H9 (cell line): ENCODE measurements at regions not wholly inside any gene's neighbourhood (a gene's known extent, or its start where the extent isn't known, plus 50 kb on each side); places are given as distances from the start of the nearest gene placed in this dataset.

Experiments used
- DNase-seq: peaks from one replicate; pipeline ENCODE4 v3.0.0-alpha.2; 2017
- H2AFZ ChIP-seq: one replicate; pipeline ENCODE4 v1.6.1; 2013; ENCODE audit warnings: mild to moderate bottlenecking, low read length, control low read depth, moderate library complexity
- H2AK5ac ChIP-seq: 2 replicates; pipeline ENCODE4 v1.6.1; 2013; ENCODE audit warnings: low read length, control low read depth, mixed read lengths; ENCODE audit not compliant: insufficient read length
- H2BK120ac ChIP-seq: one replicate; pipeline ENCODE4 v1.6.1; 2013; ENCODE audit warnings: low read depth, mild to moderate bottlenecking, low read length, control low read depth, inconsistent platforms; ENCODE audit not compliant: poor library complexity, severe bottlenecking
- H2BK12ac ChIP-seq: 2 replicates; pipeline ENCODE4 v1.6.1; 2013; ENCODE audit warnings: low read length, control low read depth, mixed read lengths, low read depth; ENCODE audit not compliant: insufficient read length
- H2BK15ac ChIP-seq: 2 replicates; pipeline ENCODE4 v1.6.1; 2013; ENCODE audit warnings: low read depth, low read length, control low read depth
- H2BK20ac ChIP-seq: one replicate; pipeline ENCODE4 v1.6.1; 2013; ENCODE audit warnings: low read depth, mild to moderate bottlenecking, low read length, control low read depth, inconsistent platforms; ENCODE audit not compliant: poor library complexity, severe bottlenecking
- H2BK5ac ChIP-seq: 2 replicates; pipeline ENCODE4 v1.6.1; 2013; ENCODE audit warnings: low read length, control low read depth, mixed read lengths; ENCODE audit not compliant: insufficient read length
- H3K14ac ChIP-seq: 2 replicates; pipeline ENCODE4 v1.6.1; 2013; ENCODE audit warnings: low read length, control low read depth; ENCODE audit not compliant: insufficient read depth
- H3K18ac ChIP-seq: 2 replicates; pipeline ENCODE4 v1.6.1; 2013; ENCODE audit warnings: low read depth, mild to moderate bottlenecking, mixed read lengths, low read length, control low read depth; ENCODE audit not compliant: insufficient read length
- H3K23ac ChIP-seq: 2 replicates; pipeline ENCODE4 v1.6.1; 2013; ENCODE audit warnings: low read length, control low read depth, mixed read lengths, low read depth; ENCODE audit not compliant: insufficient read length
- H3K23me2 ChIP-seq: 2 replicates; pipeline ENCODE4 v1.6.1; 2013; ENCODE audit warnings: low read depth, mild to moderate bottlenecking, mixed read lengths, low read length, control low read depth; ENCODE audit not compliant: insufficient read length, poor library complexity, severe bottlenecking
- H3K27ac ChIP-seq: 2 replicates; pipeline ENCODE4 v1.5.1; 2013; ENCODE audit warnings: low read length, control low read depth, mixed read lengths, low read depth; ENCODE audit not compliant: insufficient read length
- H3K27me3 ChIP-seq: 2 replicates; pipeline ENCODE4 v1.6.1; 2013; ENCODE audit warnings: low read length, control low read depth, inconsistent platforms; ENCODE audit not compliant: insufficient read depth
- H3K4ac ChIP-seq: 2 replicates; pipeline ENCODE4 v1.6.1; 2013; ENCODE audit warnings: low read depth, mild to moderate bottlenecking, control low read depth, inconsistent platforms, low read length, moderate library complexity
- H3K4me1 ChIP-seq: 2 replicates; pipeline ENCODE4 v1.6.1; 2013; ENCODE audit warnings: low read length, control low read depth, inconsistent platforms; ENCODE audit not compliant: insufficient read depth
- H3K4me2 ChIP-seq: 2 replicates; pipeline ENCODE4 v1.6.1; 2013; ENCODE audit warnings: low read length, control low read depth, mixed read lengths; ENCODE audit not compliant: insufficient read length, insufficient read depth
- H3K56ac ChIP-seq: 2 replicates; pipeline ENCODE4 v1.6.1; 2013; ENCODE audit warnings: low read depth, mild to moderate bottlenecking, mixed read lengths, low read length, control low read depth; ENCODE audit not compliant: insufficient read length
- H3K79me1 ChIP-seq: 2 replicates; pipeline ENCODE4 v1.6.1; 2013; ENCODE audit warnings: low read depth, mild to moderate bottlenecking, moderate library complexity, low read length, control low read depth, inconsistent platforms; ENCODE audit not compliant: insufficient read depth, poor library complexity, severe bottlenecking
- H3K79me2 ChIP-seq: 2 replicates; pipeline ENCODE4 v1.6.1; 2013; ENCODE audit warnings: low read length, control low read depth, inconsistent platforms; ENCODE audit not compliant: insufficient read depth
- H3K9ac ChIP-seq: 2 replicates; pipeline ENCODE4 v1.6.1; 2013; ENCODE audit warnings: low read length, control low read depth, mixed read lengths; ENCODE audit not compliant: insufficient read length; ENCODE audit errors: extremely low read depth
- H3K9me3 ChIP-seq: one replicate; pipeline ENCODE4 v1.6.1; 2013; ENCODE audit warnings: low read depth, low read length, inconsistent platforms; ENCODE audit not compliant: control insufficient read depth
- H3T11ph ChIP-seq: one replicate; pipeline ENCODE4 v1.6.1; 2013; ENCODE audit warnings: mild to moderate bottlenecking, low read length, control low read depth, inconsistent platforms
- H4K20me1 ChIP-seq: one replicate; pipeline ENCODE4 v1.6.1; 2013; ENCODE audit not compliant: control insufficient read depth, insufficient read length, insufficient read depth
- H4K5ac ChIP-seq: 2 replicates; pipeline ENCODE4 v1.6.1; 2013; ENCODE audit warnings: low read depth, mild to moderate bottlenecking, mixed read lengths, low read length, control low read depth; ENCODE audit not compliant: insufficient read length
- H4K8ac ChIP-seq: replicated peaks from 2 replicates; pipeline ENCODE4 v1.6.1; 2013; ENCODE audit warnings: low read length, control low read depth, mixed read lengths, low read depth; ENCODE audit not compliant: insufficient read length
- H4K91ac ChIP-seq: 2 replicates; pipeline ENCODE4 v1.6.1; 2013; ENCODE audit warnings: low read depth, mild to moderate bottlenecking, moderate library complexity, mixed read lengths, low read length, control low read depth; ENCODE audit not compliant: insufficient read length
- H3K27ac Mint-ChIP-seq, 3 experiments: 2 replicates in 2 of 3; 3 replicates in 1 of 3; pipeline ENCODE4 v1.8.0; 2020 to 2021; ENCODE audit warnings: mixed read lengths in 3 of 3, mild to moderate bottlenecking in 1 of 3, moderate library complexity in 1 of 3
- H3K27me3 Mint-ChIP-seq: 2 replicates; pipeline ENCODE4 v1.8.0; 2021; ENCODE audit warnings: low read depth, mild to moderate bottlenecking, moderate library complexity, mixed read lengths
- H3K36me3 Mint-ChIP-seq, 3 experiments: 2 replicates in 2 of 3; 3 replicates in 1 of 3; pipeline ENCODE4 v1.8.0; 2020 to 2021; ENCODE audit warnings: low read depth in 3 of 3, mixed read lengths in 3 of 3; ENCODE audit not compliant: insufficient read depth in 1 of 3
- H3K4me1 Mint-ChIP-seq, 2 experiments: 2 replicates each; pipeline ENCODE4 v1.8.0; 2020; ENCODE audit warnings: mixed read lengths in 2 of 2
- H3K4me3 Mint-ChIP-seq, 2 experiments: 2 replicates in 1 of 2; 3 replicates in 1 of 2; pipeline ENCODE4 v1.8.0; 2020 to 2021; ENCODE audit warnings: mild to moderate bottlenecking in 2 of 2, mixed read lengths in 2 of 2, moderate library complexity in 1 of 2
- H3K9me3 Mint-ChIP-seq, 2 experiments: 2 replicates in 1 of 2; 3 replicates in 1 of 2; pipeline ENCODE4 v1.8.0; 2020; ENCODE audit warnings: mild to moderate bottlenecking in 2 of 2, mixed read lengths in 2 of 2, moderate library complexity in 1 of 2
- CTCF ChIP-seq: fragments of 200-600 bp; sonication (generic); conservative IDR thresholded peaks from 3 replicates; pipeline ENCODE4 v1.8.0; 2021; ENCODE audit warnings: antibody characterized with exemption, mild to moderate bottlenecking
- WGBS: extraction: QIAGEN DNeasy Blood & Tissue Kit; methylation state at CpG from one replicate; pipeline ENCODE4 v1.1.7; 2013; ENCODE audit warnings: missing lambda C conversion rate, low lambda C conversion rate, mixed read lengths; ENCODE audit not compliant: insufficient read length; ENCODE audit errors: extremely low coverage; 5-methylcytosine and 5-hydroxymethylcytosine counted together

DNA sequence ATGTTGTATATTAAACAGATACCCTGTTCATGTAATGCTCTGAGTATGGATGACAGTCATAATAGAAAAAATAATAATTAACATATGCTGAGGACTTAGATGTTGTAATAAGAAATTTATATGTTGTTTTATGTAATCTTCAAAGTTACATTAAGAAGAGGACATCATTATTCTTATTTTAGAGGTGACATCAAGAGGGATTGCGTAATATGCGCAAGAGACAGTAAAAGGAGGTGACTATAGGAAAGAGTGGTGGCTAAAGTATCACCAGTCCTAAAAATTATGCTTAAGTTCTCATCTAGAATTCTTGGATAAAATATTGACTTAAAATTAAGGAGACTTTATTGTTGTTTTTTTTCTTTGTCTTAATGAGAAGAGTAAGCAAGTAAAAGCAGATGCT is 323.9 kb downstream of the KCNC2 start:
- no peaks in the 10 kb centered on the region for H3K79me2 ChIP-seq
- H3K27ac ChIP-seq, result no peak overlapping the region
- no peaks in the 10 kb centered on the region for H3K4me1 ChIP-seq
- H3K9me3 ChIP-seq, result no peaks in the 10 kb centered on the region
- H2BK12ac ChIP-seq, result no peak overlapping the region
- Mint-ChIP-seq H3K4me3 (no peak overlapping the region), H3K27me3 (no peaks in the 10 kb centered on the region), H3K4me1 (peaks cover 0 to 9% of the 10 kb centered on the region in 2 experiments; a peak in 2 of 4 replicates), H3K36me3 (peaks cover 0 to 13% (median 1%) of the 10 kb centered on the region in 3 experiments; a peak in 4 of 7 replicates), H3K9me3 (peaks cover 10 to 12% of the 10 kb centered on the region in 2 experiments; a peak in 3 of 5 replicates), H3K27ac (no peak overlapping the region)
- H3K4me2 ChIP-seq, result no peak overlapping the region
- H2AK5ac ChIP-seq, result no peak overlapping the region
- no peak overlapping the region for H2BK5ac ChIP-seq
- H3K9ac ChIP-seq, result no peak overlapping the region
- no peak overlapping the region for H2BK15ac ChIP-seq
- H4K20me1 ChIP-seq, result no peaks in the 10 kb centered on the region
- no peak overlapping the region for H3K4ac ChIP-seq
- H3K23me2 ChIP-seq, result no peaks in the 10 kb centered on the region
- H3K23ac ChIP-seq, result no peak overlapping the region
- no peak overlapping the region for H2BK20ac ChIP-seq
- no peak overlapping the region for H2BK120ac ChIP-seq
- no peak overlapping the region for H3K18ac ChIP-seq
- no peak overlapping the region for H4K91ac ChIP-seq
- DNase-seq, result no peak
- WGBS, result no CpG with 5 or more reads among the region's 2 CpGs
- no peak overlapping the region for H3K14ac ChIP-seq
- H4K8ac ChIP-seq, result no peak overlapping the region
- H3K56ac ChIP-seq, result no peak overlapping the region
- no peaks in the 10 kb centered on the region for H3K79me1 ChIP-seq
- H4K5ac ChIP-seq, result no peak overlapping the region
- TF ChIP-seq CTCF, result no peak
- H3T11ph ChIP-seq, result no peak overlapping the region
- H3K27me3 ChIP-seq, result no peaks in the 10 kb centered on the region
- no peak overlapping the region for H2AFZ ChIP-seq
